ENCODE measurements at regions not wholly inside any gene's neighbourhood (a gene's known extent, or its start where the extent isn't known, plus 50 kb on each side); places are given as distances from the start of the nearest gene placed in this dataset.

DNA sequence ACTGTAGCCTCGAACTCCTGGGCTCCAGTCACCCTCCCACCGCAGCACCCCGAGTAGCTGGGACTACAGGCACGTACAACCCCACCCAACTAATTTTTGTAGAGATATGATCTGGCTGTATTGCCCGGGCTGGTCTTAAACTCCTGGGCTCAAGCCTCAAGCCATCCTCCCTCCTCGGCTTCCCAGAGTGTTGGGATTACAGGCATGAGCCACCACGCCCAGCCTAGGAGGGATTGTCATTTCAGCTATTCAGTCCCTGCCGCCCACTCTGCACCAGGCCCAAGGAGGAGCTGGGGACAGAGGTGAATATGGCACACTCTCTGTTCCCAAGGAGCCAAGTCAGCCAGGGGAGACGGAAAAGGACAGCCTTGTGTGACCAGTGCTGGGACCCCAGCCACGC lies 256.2 kb downstream of the PARN start:
- no peaks in the 10 kb centered on the region for H3K27me3 ChIP-seq (ENCODE audit: control insufficient read depth, insufficient read depth, low read length, poor library complexity, severe bottlenecking)
- Mint-ChIP-seq H3K4me3 (no peak overlapping the region), H3K27ac (no peak overlapping the region), H3K4me1 (no peaks in the 10 kb centered on the region), H3K36me3 (ENCODE audit: low read depth) (no peaks in the 10 kb centered on the region), H3K27me3 (ENCODE audit: insufficient read depth) (no peaks in the 10 kb centered on the region), H3K9me3 (no peaks in the 10 kb centered on the region)
- no peak overlapping the region for H3K9ac ChIP-seq (ENCODE audit: extremely low read depth, low read length, poor library complexity, severe bottlenecking)
- 88 to 92% methylated on average over 5 to 10 of the region's 10 CpGs for WGBS, 2 experiments (ENCODE audit: insufficient coverage in 1 of 2, insufficient read length in 1 of 2)
- TF ChIP-seq CTCF (conservative IDR thresholded peaks at IDR 0.05) = no peak
- H3K36me3 ChIP-seq (ENCODE audit: control insufficient read depth, insufficient read depth, low read length) = no peaks in the 10 kb centered on the region
- no peaks in the 10 kb centered on the region for H3K4me1 ChIP-seq (ENCODE audit: control insufficient read depth, insufficient read depth, low read length)
- H3K9me3 ChIP-seq (ENCODE audit: control insufficient read depth, low read length) = no peaks in the 10 kb centered on the region
- H3K27ac ChIP-seq (ENCODE audit: low read depth, low read length) = no peak overlapping the region
- no peak for DNase-seq
- no peak overlapping the region for H3K4me3 ChIP-seq (ENCODE audit: low read length)

DNA sequence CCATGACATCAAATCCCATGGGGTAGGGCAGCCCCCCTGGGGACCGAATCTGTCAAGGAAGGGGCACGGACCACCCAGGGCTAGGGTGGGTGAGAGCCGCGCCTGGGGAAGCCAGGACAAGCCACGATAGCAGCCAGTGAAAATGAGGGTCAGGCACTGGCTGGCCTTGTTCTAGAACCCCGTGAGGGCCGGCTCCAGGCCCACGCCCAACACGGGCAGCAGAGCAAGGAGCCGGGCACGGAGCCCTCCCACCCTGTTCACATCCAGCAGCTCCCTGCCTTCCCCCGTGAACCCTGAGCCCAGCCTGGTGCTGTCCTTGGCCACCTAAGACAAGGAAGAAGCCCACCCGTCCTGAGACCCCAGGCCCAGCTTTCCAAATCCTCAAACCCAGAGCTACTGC lies 256.7 kb downstream of the PARN start:
- no peak overlapping the region for H3K4me3 ChIP-seq (ENCODE audit: low read length)
- H3K9ac ChIP-seq (ENCODE audit: extremely low read depth, low read length, poor library complexity, severe bottlenecking) = no peak overlapping the region
- H3K27me3 ChIP-seq (ENCODE audit: control insufficient read depth, insufficient read depth, low read length, poor library complexity, severe bottlenecking) = no peaks in the 10 kb centered on the region
- Mint-ChIP-seq H3K4me1 (no peaks in the 10 kb centered on the region), H3K4me3 (no peak overlapping the region), H3K9me3 (no peaks in the 10 kb centered on the region), H3K27me3 (ENCODE audit: insufficient read depth) (no peaks in the 10 kb centered on the region), H3K27ac (no peak overlapping the region), H3K36me3 (ENCODE audit: low read depth) (no peaks in the 10 kb centered on the region)
- H3K36me3 ChIP-seq (ENCODE audit: control insufficient read depth, insufficient read depth, low read length) = no peaks in the 10 kb centered on the region
- 80 to 93% methylated on average over 1 to 13 of the region's 13 CpGs for WGBS, 2 experiments (ENCODE audit: insufficient coverage in 1 of 2, insufficient read length in 1 of 2)
- no peak for TF ChIP-seq CTCF (conservative IDR thresholded peaks at IDR 0.05)
- H3K4me1 ChIP-seq (ENCODE audit: control insufficient read depth, insufficient read depth, low read length) = no peaks in the 10 kb centered on the region
- no peak overlapping the region for H3K27ac ChIP-seq (ENCODE audit: low read depth, low read length)
- no peak for DNase-seq
- no peaks in the 10 kb centered on the region for H3K9me3 ChIP-seq (ENCODE audit: control insufficient read depth, low read length)

DNA sequence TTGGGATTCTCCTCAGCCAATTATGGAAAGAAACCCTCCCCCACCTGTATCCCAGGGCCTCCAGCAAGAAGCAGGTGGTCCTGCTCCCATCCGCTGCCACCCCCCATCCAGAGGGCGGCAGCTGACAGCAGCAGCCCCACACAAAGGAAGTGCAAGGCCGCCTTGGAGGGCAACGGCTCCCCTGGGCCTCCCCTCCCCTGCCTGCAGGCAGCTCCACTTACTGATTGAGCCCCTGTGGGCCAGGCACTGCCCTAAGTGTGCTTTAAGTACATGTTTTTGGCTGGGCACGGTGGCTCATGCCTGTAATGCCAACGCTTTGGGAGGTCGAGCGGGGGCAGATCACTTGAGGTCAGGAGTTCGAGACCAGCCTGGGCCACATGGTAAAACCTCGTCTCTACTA lies 257.6 kb downstream of the PARN start:
- no peak for TF ChIP-seq CTCF (conservative IDR thresholded peaks at IDR 0.05)
- H3K4me3 ChIP-seq (ENCODE audit: low read length) = no peak overlapping the region
- Mint-ChIP-seq H3K4me3 (no peak overlapping the region), H3K4me1 (no peaks in the 10 kb centered on the region), H3K36me3 (ENCODE audit: low read depth) (no peaks in the 10 kb centered on the region), H3K27me3 (ENCODE audit: insufficient read depth) (no peaks in the 10 kb centered on the region), H3K27ac (no peak overlapping the region), H3K9me3 (no peaks in the 10 kb centered on the region)
- WGBS, 2 experiments (ENCODE audit: insufficient coverage in 1 of 2, insufficient read length in 1 of 2) = 73 to 84% methylated on average over 7 to 10 of the region's 10 CpGs
- no peaks in the 10 kb centered on the region for H3K4me1 ChIP-seq (ENCODE audit: control insufficient read depth, insufficient read depth, low read length)
- no peak for DNase-seq
- H3K27me3 ChIP-seq (ENCODE audit: control insufficient read depth, insufficient read depth, low read length, poor library complexity, severe bottlenecking) = no peaks in the 10 kb centered on the region
- no peak overlapping the region for H3K9ac ChIP-seq (ENCODE audit: extremely low read depth, low read length, poor library complexity, severe bottlenecking)
- H3K9me3 ChIP-seq (ENCODE audit: control insufficient read depth, low read length) = no peaks in the 10 kb centered on the region
- H3K27ac ChIP-seq (ENCODE audit: low read depth, low read length) = no peak overlapping the region
- no peaks in the 10 kb centered on the region for H3K36me3 ChIP-seq (ENCODE audit: control insufficient read depth, insufficient read depth, low read length)
